COLO668 (cell line): ENCODE measurements at regions not wholly inside any gene's neighbourhood (a gene's known extent, or its start where the extent isn't known, plus 50 kb on each side); places are given as distances from the start of the nearest gene placed in this dataset.
"Not testable (repeated sequence)": the region's sequence is repeated elsewhere in the genome, so short reads cannot be mapped to it uniquely, and the experiment has no call there.

Experiments used
- DNase-seq: peaks from one replicate; lab custom pipeline; 2025; ENCODE audit not compliant: unreplicated experiment; lab: John Stamatoyannopoulos, UW

DNA sequence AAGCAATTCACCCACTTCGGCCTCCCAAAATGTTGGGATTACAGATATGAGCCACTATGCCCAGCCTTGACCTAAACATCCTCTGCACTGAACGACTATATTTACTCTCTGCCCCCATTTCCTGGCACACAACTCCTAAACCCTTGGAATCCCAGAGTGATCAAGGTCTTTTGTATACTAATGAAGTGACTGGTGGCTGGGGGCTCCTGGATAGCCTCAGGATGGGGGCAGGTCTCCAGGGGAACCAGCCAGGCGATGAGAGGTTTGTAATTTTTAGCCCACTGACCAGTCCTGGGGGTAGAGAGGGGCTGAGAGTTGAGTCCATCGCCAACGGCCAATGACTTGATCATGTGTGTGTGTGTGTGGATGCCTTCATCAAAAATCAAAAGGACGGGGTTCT lies 71.1 kb downstream of the FAM50B start:
- DNase-seq, result no peak

DNA sequence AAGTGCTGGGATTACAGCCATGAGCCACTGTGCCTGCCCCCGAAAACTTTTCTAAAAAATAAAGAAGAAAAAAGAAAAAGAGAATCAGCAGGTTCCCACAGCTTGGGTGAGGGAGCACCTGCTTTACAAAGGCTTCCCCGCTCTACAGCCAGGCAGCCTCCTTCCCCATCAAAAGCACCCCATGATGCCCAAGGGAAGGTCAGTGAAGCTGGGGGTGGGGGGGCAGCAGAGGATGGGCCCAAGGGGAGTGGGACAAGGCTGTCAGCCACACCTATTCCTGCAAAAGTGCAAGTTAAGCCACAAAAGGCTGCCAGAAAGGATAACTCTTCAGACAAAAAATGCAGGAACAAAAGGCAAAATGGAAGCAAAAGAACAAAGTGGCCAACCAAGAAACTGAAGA lies 72.5 kb downstream of the FAM50B start:
- no peak for DNase-seq

DNA sequence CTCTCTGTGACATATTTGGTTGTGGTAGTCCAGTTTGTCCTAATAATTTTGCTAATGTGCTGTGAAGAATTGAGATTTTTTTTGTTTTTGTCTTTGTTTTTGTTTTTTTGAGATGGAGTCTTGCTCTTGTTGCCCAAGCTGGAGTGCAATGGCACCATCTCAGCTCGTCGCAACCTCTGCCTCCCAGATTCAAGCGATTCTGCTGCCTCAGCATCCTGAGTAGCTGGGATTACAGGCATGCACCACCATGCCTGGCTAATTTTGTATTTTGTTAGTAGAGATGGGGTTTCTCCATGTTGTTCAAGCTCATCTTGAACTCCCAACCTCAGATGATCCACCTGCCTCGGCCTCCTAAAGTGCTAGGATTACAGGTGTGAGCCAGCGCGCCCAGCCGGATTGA lies 73.4 kb downstream of the FAM50B start:
- DNase-seq, result not testable (repeated sequence)

DNA sequence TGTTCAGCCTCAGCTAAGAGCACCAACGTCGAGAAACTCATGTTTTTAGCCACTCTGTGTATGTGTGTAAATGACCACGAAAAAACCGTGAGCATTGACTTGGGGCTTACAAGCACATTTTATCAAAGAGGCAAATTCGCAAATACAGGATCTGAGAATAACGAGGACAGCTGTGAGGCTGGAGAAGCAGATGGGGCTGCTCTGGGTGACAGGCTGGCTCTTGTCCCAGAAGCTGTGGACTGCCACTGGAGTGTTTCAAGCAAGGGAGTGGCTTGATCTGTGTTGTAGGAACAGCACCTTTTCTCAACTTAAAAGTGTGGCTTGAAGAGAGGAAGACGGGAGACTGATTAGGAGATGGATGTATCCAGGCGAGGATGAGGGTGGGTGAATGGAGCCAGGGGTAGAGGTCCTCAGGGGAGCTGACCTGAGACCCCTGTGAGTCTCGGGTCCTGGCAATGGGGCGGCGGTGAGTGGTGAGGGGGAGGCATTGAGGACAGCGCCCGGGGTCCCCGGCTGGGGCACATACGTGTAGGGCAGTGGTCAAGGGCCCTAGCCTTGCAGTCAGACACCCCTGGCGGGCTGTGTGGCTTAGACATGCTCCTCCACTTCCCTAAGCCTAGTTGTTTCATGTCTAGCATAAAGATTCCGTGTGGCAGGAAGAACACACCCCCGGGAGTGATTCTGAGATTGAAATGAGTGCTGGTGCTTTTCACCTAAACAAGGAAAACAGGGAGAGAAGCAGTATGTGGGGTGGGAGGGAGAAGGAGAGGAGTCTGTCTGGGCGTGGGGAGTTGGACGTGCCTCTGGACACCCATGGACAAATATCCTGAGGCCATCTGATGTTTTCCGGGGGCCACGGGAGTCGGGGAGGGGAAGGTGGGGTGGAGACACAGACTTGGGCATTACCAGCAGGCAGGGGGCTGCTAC lies 76.3 kb downstream of the FAM50B start:
- DNase-seq, result not testable (repeated sequence)

DNA sequence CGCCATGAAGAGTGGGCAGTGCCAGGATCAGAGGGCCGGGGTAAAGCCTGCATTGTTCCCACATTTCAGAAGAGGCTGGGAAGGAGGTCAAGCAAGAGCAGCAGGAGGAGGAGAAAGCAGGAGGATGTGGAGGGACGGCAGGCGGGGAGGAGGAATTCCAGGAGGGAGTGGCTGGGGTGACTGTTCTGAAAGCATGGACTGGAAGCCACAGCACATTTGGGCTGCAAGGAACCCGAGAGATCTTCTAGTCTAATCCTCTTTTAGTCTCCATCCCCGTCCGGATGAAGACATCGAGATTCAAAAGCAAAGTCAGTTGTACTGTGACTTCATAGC lies 76.9 kb downstream of the FAM50B start:
- no peak for DNase-seq

DNA sequence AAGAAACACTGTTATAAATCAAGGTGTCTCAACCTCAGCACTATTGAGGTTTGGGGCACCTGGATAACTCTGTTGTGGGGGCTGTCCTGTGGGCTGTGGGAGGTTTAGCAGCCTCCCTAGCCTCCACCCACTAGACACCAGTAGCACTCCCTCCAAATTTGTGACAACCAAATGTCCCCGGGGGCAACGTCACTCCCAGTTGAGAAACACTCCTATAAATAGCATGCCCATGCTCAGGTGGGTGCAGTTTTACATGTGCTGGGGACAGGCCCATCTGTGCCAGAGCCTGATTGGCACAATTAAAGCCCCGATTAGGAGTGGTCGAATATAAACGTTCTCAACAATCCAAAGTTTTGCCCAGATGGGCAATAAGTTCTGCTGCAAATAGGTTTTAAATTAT lies 78.9 kb downstream of the FAM50B start:
- DNase-seq, result no peak

DNA sequence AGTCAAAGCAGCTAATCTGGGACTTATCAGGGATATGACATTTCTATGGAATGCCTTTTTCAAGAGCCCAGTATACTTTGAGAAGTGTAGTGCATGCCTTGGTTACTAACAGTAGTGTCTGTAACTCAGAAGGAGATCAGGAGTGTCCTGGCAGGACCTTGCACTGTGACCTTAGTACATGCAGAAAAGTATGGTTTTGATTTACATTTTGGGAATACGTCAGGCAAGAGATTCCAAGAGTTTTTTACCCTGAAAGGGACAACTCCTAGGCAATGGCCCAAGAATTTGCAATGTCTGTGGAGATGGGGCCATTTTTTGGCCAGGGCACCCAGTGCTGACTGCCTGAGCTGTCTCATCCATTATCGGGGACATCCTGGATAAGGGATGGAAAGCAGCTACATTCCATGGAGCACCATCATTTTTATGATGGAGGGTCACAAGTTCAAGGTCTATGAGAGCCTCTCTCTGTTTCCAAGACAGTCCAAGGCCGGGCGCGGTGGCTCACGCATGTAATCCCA lies 80.2 kb downstream of the FAM50B start:
- no peak for DNase-seq

DNA sequence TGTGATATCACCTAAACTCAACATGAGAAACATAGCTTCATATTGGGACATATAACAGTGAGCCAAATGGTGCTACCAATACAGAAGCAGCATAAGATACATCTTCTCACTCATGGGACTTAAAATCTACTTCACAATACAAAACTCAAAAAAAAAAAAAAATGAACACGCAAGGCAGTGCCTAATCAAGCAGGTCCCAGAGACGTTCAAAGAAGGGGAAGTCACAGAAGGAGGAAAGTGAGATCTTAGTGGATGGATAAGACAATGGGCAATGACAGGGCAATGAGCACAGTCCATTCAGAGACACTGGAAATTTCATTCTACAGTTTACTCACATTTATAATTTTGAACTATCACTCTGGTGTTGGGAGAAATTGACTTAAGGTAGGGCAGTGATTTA lies 88.3 kb downstream of the FAM50B start:
- no peak for DNase-seq

DNA sequence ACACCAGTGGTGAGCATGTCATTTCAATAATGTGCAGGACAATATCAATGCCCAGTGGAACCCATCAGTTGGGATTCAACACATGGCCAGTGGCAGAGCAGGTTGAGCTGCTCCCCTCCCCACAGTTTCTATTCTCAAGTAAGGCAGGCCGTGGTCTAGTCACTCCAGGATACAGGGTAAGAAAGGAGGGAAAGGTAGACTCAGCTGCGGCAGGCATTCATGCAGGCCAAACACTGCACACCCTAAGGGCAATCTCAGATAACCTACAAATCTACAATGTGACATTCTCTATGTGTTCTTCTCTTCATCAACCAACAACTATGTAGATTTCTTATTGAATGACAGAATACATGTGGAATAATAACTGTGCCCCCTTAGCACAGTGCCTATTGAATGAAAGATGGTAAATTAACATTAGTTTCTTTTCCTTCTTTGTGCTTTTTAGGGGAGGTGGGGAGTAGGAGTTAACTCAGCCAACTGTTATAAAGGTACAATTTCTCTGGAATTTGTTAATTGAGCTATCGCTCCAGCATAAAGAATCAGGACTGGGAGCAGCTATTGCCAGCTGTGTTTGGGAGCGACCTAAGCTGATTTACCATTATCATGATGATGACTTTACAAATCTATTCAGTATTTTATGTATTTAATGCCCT lies 89.7 kb downstream of the FAM50B start:
- DNase-seq, result no peak

DNA sequence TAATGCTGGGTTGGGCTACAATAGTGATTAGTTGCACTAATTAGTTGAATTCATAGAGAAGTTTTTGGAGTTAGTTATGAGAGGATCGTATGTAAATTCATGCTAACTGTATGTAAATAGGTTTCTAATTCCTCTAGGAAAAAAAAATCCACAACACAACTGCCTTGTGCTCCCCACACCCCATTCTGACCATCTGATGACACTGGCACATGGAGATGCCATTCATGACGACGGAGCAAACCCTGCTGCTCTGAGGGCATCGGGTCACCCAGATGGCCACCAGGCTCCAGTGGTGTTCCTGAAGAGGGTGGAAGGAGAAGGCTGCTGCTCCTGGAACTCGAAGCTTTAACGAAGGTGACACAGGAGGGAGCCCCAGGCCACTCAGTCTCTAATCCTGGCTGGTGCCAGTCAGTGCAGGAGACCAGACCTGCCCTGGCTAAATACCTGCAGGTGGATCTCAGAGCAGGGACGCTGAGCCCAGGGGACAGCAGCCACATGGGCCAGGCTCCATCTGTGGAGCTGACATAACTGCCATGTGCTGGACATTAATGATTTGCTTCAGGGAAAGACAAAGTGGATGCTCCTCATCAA lies 90.3 kb downstream of the FAM50B start:
- no peak for DNase-seq

DNA sequence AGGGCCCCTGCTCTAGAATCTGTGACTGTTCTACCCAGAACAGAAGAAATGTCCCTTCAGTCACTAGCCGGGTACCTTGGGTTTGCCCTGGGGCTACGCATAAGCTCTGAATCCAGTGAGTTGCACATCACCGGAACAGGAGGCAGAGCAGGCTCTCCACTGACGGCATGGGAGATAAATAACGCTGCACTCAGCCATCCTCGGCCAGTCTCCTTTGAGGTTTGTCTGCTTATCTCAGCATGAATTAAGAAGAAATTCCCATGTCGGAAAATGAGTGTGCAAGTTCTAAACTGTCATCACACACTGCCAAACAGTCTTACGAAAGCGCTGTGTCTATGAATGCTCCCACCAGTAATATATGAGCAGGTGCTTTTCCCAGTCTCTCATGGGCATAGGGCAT lies 90.8 kb downstream of the FAM50B start:
- DNase-seq, result no peak

DNA sequence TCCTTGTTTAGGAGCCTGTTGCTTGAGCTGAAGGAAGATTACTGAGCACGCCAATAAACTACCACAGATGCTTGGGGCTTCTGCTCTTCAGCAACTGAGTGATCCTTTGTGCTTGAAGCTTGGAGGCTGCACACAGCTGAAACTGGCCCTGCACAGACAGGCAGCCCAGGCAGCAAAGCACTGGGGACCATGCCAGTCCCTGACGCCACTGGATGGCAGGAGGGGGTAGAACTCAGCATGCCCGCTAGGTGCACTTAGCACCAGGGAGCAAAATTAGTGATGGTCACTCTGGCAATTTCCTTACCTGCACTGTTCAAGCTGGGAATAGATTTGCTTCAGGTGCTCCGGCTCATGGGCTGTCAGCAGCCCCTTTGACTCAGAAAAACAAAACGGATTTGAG lies 91.5 kb downstream of the FAM50B start:
- DNase-seq, result no peak

DNA sequence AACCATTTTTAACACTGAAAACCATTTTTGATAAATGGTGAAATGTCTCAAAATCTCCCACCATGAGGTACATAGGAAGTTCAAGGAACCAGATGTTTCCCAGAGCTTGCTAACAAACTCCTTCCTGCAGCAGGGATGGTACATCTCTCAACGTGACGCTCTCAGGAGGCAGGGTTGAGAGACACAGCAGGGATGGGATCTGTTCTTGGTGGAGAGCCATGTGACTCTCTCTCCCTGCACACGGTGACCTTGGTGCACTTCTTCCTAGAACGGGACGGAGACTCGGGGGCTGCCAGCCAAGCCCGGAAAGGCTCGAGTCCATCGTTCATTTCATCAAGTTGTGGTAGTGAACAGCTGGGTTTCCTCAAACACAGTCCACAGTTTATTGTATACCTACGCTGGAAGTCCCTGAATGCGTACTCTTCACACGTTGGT lies 94.2 kb downstream of the FAM50B start:
- no peak for DNase-seq

DNA sequence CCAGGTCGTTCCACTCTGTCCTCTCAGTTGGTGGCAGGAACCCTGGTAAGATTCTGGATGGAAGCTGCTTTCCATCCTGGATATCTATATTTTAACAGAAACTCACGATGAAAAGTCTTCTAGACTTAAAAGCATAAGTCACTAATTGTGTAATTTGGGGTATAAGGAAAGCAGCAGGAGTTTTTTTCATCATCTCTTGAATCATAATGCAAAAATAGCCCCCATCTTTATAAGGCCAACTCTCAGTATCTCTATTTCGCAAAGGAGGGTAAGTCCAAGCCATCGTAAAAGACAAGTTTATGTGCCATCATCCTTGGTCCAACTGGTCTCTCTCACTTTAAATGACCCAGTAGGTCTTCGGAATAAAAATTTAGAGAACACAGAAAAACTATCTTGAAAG lies 95.1 kb downstream of the FAM50B start:
- DNase-seq, result no peak

DNA sequence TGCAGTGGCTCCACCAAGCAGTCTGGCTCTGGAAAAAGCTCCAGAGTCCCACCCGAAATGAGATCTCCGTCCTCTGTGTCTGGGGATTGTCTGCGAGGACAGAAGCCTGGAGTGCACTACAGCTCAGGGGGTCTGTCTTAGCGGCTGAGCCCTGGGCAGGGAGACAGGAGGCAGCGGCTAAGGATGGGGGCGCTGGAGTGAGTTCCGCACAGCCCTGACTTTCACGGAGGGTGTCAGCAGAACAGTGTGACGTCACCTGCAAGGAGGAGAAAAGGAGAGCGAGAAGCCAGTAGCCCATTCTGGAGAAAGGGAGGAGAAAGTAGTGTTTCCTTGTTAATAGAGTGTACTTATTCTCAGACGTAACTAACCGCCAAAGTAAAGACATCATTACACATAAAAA lies 97.6 kb downstream of the FAM50B start:
- no peak for DNase-seq

DNA sequence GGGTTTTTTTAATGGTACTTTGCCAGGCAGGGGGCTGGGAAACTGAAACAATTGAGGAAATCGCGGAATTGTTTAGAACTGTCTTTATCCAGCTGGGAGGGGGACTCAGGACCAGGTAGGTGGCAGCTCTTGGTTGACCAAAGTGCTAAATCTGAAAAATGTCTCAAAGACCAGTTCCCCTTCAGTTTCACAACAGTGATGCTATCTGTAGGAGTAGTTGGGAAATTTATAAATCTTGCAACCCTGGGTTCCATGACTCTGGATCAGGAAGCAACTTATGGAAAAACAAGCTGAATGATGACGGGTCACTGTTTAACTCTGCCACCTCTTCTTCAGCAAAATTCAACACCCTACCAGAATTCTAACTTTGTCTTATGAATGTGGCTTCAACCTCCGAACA lies 99.7 kb downstream of the FAM50B start:
- no peak for DNase-seq

DNA sequence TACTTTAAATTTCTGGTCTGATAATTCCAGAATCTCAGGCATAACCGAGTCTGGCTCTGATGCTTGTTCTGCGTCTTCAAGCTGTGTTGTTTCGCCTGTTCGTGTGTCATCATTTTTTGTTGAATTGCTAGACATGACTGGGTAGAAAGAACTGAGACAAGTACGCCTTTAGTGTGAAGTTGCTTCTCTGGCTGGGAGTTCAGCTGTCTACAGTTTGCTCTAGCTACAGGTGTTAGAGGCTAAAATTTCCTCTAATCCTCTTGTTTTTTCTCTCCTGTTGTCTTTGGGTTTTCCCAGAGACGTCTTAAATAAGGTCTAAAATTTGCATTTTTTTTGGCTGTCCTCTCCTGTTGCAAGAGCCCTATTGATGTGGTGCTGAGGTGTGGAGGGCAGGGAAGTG lies 100.3 kb downstream of the FAM50B start:
- DNase-seq, result no peak

DNA sequence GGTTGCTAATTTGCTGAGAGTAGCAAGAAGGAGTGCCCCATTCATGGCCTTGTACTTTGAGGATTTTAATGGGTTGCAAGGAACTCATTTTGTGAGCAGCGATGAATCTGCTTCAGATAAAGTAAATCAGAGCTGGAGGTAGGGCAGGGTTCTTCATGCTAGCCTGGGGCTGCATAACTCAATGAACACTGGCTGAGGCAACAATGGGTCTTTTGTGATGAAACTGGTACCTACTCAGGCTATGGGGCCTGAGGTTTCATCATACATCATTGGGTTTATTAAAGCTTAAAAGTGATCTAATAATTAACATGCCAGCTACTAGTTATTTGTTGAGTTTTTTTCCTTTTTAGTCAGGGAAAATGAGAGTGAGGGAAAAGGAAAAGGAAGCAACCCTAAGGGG lies 106.9 kb downstream of the FAM50B start:
- DNase-seq, result no peak

DNA sequence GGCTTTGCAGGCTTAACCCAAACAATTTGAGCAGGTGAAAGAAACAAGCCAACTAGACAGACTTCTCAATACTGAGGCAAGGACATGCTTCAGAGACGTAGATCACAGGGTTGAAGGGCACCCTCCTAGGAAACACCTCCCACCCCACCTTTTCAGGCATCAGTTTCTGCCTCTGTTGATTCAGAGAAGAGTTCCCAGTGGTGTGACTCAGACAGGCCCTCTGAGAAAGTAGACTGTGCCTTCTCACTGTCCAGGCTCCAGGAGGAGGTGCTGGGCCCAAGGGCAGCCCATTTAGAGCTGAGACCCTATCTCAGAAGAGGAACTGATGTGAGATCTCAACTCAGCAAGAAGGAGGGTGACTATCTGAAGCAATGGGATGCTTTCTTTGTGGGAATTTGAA lies 108.1 kb downstream of the FAM50B start:
- DNase-seq, result no peak

DNA sequence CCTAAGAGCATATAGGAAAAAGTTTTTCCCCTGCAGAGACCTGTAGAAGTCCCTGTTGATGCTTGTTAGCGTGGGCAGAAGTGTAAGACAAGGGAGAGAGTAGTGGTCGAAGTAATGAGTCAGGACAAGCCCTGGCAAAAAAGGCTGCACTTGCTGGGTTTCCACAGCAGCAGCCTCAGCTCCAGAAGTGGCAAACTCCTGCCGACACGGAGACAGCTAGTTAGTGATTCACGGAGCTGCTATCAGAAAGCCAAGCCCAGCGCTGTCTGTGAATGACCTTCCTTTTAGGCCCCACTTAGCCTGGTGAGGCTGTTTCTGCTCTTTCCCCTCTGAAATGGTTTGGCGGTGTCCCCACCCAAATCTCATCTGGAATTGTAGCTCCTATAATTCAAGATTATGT lies 109.1 kb downstream of the FAM50B start:
- DNase-seq, result no peak

DNA sequence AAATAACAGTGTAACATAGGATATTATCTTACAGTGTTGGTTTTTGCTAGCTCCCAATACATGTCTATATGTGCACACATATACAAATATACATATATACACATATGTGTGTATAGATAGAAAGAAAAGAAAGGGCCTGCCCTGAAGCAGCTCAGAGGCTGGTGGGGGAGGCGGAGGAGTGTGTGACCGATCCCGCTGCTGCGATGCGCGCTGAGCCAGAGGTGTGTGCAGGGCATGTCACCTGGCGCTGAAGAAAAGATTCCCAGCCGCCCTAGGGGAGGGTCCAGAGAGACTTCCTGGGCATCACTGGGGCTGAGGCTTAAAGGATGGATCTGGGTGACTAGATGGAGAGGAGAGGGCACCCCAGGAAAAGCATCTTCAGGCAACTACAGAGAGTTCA lies 110.2 kb downstream of the FAM50B start:
- no peak for DNase-seq

DNA sequence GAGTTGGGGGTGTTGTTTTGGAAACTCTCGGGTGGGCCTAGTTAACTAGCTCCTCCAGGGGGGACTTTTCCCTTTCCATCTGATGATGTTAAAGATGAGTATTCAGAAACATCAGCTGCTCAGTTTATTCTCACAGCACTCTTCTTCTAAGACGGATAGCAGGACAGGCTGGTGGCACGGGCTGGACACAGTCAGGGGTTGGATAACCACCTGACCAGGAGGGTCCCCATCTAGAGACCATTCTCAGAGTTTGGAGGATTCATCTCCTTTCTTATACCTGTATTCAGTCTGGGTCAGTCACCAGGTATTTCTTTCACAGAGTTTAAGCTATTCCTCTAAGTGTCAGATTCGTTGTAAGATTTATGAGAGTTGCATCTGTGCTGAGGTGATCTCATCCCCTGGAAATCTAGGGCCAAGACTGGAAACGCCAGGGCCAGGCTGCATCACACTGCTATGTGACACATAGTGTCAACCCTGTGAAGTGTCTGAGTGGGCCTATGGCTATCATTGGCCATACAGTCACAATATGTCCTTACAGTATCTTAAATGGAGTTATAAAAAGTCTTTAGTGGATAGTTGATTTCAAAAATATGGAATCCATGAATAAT lies 111.7 kb downstream of the FAM50B start:
- DNase-seq, result no peak
